ENCODE measurements at regions not wholly inside any gene's neighbourhood (a gene's known extent, or its start where the extent isn't known, plus 50 kb on each side); places are given as distances from the start of the nearest gene placed in this dataset.

- Histone ChIP-seq H3K79me2 (ENCODE audit: insufficient read depth, low read length) (no peaks in the 10 kb centered on the region), H3K27ac (ENCODE audit: low read depth, low read length) (no peak overlapping the region), H3K9ac (ENCODE audit: low read length) (no peak overlapping the region), H3K4me2 (ENCODE audit: low read length) (no peak overlapping the region), H3K9me2 (ENCODE audit: insufficient read depth) (no peaks in the 10 kb centered on the region), H3K36me3 (ENCODE audit: control insufficient read depth in 1 of 2, insufficient read depth in 2 of 2, low read length in 2 of 2) (no peaks in the 10 kb centered on the region), H3K4me3 (replicated peaks in 1 of 2; ENCODE audit: low read depth in 1 of 2, low read length in 2 of 2) (no peak overlapping the region), H3K27me3 (ENCODE audit: insufficient read depth, low read length) (peaks cover 25% of the 10 kb centered on the region), H3K9me3 (ENCODE audit: control insufficient read depth in 1 of 2, insufficient read depth in 1 of 2, low read depth in 1 of 2, low read length in 2 of 2) (no peaks in the 10 kb centered on the region), H4K20me1 (ENCODE audit: insufficient read depth) (no peaks in the 10 kb centered on the region), H3K4me1 (ENCODE audit: control insufficient read depth in 1 of 2, insufficient read depth in 2 of 2, low read length in 2 of 2) (no peaks in the 10 kb centered on the region), H2AFZ (ENCODE audit: low read depth, low read length, poor library complexity, severe bottlenecking) (no peak overlapping the region)
- no peak for ATAC-seq
- no TSS peak for BruUV-seq (replicated peaks)
- ChIA-PET POLR2A (no interaction called here), CTCF (no interaction called here), RAD21 (ENCODE audit: low non-redundant PET in 1 of 2, low total read pairs in 2 of 2, uncharacterized antibody in 2 of 2, unreplicated experiment in 2 of 2) (no interaction called here)
- intact Hi-C loops (cut with micrococcal nuclease), result no loop called here
- DNase-seq (ENCODE audit: low read depth, low spot score), result no peak
- TF ChIP-seq CEBPB (IDR thresholded peaks at IDR 0.05; ENCODE audit: low read depth), result no peak
- no peak for TF ChIP-seq JUND (IDR thresholded peaks at IDR 0.05)
- TF ChIP-seq POLR2A (IDR thresholded peaks at IDR 0.05; ENCODE audit: borderline replicate concordance, extremely low read depth, insufficient read depth, insufficient read length), result no peak
- TF ChIP-seq ZNF274 (IDR thresholded peaks at IDR 0.05; ENCODE audit: low read depth, low read length), result no peak
- TF ChIP-seq CBX3 (IDR thresholded peaks at IDR 0.05; ENCODE audit: low read depth), result no peak
- no peak for TF ChIP-seq SRF (IDR thresholded peaks at IDR 0.05; ENCODE audit: low read depth)
- no peak for TF ChIP-seq SIN3A (IDR thresholded peaks at IDR 0.05; ENCODE audit: low read depth)
- TF ChIP-seq EZH2 (IDR thresholded peaks at IDR 0.05), result no peak
- no peak for TF ChIP-seq SP1 (IDR thresholded peaks at IDR 0.05; ENCODE audit: low read depth)
- TF ChIP-seq REST (IDR thresholded peaks at IDR 0.05; ENCODE audit: low read depth), result no peak
- no peak for TF ChIP-seq RAD21 (IDR thresholded peaks at IDR 0.05; ENCODE audit: low read depth)
- no peak for TF ChIP-seq EGR1 (IDR thresholded peaks at IDR 0.05; ENCODE audit: low read depth)
- no peak for TF ChIP-seq ATF3 (IDR thresholded peaks at IDR 0.05)
- TF ChIP-seq TCF7L2 (IDR thresholded peaks at IDR 0.05; ENCODE audit: borderline replicate concordance, extremely low read depth, insufficient read depth, insufficient read length), result no peak
- TF ChIP-seq ELF1 (IDR thresholded peaks at IDR 0.05; ENCODE audit: borderline replicate concordance, low read depth), result no peak
- TF ChIP-seq CTCF (IDR thresholded peaks at IDR 0.05 in 2 of 3, conservative IDR thresholded peaks at IDR 0.05 in 1 of 3; ENCODE audit: borderline replicate concordance in 1 of 3, insufficient read depth in 1 of 3, low read depth in 2 of 3, low read length in 2 of 3), result no peak
- TF ChIP-seq MAX (IDR thresholded peaks at IDR 0.05), result no peak
- TF ChIP-seq FOSL1 (IDR thresholded peaks at IDR 0.05; ENCODE audit: low read depth), result no peak
Observed at GRCh38 chr5:2110934-2111462, 228.3 kb upstream of the IRX4 start.

All from HCT116 (cell line).